ENCODE measurements at regions not wholly inside any gene's neighbourhood (a gene's known extent, or its start where the extent isn't known, plus 50 kb on each side); places are given as distances from the start of the nearest gene placed in this dataset.

GRCh38 chr13:104204177-104204576 lies 1138.0 kb upstream of the SLC10A2 start:
- TF ChIP-seq, protein P1, sequence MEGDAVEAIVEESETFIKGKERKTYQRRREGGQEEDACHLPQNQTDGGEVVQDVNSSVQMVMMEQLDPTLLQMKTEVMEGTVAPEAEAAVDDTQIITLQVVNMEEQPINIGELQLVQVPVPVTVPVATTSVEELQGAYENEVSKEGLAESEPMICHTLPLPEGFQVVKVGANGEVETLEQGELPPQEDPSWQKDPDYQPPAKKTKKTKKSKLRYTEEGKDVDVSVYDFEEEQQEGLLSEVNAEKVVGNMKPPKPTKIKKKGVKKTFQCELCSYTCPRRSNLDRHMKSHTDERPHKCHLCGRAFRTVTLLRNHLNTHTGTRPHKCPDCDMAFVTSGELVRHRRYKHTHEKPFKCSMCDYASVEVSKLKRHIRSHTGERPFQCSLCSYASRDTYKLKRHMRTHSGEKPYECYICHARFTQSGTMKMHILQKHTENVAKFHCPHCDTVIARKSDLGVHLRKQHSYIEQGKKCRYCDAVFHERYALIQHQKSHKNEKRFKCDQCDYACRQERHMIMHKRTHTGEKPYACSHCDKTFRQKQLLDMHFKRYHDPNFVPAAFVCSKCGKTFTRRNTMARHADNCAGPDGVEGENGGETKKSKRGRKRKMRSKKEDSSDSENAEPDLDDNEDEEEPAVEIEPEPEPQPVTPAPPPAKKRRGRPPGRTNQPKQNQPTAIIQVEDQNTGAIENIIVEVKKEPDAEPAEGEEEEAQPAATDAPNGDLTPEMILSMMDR (IDR thresholded peaks at IDR 0.05), result no peak
- TF ChIP-seq POLR2A (IDR thresholded peaks at IDR 0.05), result no peak
